ENCODE measurements at regions not wholly inside any gene's neighbourhood (a gene's known extent, or its start where the extent isn't known, plus 50 kb on each side); places are given as distances from the start of the nearest gene placed in this dataset.

DNA sequence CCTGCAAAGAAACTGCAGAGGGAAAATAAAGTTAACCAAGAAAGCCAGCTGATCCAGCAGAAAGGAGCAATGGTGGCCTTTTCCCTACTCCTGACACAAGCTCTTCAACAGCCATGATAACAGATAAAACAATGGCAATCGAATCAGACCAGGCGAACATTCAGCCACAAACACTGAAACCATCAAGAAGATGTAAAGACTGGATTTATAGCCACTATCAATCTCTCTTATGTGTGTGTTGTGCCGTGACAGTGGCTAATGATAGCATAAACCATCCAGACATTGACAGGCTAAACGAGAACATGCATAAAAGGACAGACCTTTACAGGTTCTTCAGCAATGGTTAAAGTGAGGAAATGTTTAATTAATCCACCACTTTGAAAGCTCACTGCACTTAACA, 78.1 kb upstream of the RAB4A start:
- no peak for DNase-seq

DNA sequence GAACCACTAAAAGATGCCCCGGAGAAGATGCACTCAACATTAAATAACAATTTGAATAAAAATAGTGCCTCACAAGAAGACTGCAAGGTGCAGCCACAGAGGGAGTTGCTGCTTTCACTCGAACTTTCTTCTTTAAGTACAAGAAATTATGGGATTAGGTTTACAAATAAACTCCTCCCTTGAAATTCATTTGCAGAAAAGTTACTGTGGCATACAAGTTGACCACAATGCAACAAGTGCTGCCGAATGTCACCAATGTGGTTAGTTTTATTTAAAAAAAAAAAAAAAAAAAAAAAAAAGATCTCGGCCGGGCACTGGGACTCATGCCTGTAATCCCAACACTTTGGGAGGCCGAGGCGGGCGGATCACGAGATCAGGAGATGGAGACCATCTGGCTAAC, 76.8 kb upstream of the RAB4A start:
- no peak for DNase-seq

DNA sequence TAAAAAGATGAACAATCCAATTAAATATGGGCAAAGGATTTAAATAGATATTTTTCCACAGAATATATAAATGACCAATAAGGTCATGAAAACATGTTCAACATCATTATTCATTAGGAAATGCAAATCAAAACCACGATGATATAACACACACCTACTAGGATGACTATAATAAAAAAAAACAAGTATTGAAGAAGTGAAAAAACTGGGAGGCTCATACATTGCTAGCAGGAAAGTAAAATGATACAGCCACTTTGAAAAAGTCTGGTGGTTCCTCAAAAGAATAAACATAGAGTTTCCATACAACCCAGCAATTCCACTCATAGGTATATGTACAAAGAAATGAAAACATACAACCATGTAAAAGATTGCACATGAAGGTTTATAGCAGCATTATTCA, 75.7 kb upstream of the RAB4A start:
- no peak for DNase-seq

DNA sequence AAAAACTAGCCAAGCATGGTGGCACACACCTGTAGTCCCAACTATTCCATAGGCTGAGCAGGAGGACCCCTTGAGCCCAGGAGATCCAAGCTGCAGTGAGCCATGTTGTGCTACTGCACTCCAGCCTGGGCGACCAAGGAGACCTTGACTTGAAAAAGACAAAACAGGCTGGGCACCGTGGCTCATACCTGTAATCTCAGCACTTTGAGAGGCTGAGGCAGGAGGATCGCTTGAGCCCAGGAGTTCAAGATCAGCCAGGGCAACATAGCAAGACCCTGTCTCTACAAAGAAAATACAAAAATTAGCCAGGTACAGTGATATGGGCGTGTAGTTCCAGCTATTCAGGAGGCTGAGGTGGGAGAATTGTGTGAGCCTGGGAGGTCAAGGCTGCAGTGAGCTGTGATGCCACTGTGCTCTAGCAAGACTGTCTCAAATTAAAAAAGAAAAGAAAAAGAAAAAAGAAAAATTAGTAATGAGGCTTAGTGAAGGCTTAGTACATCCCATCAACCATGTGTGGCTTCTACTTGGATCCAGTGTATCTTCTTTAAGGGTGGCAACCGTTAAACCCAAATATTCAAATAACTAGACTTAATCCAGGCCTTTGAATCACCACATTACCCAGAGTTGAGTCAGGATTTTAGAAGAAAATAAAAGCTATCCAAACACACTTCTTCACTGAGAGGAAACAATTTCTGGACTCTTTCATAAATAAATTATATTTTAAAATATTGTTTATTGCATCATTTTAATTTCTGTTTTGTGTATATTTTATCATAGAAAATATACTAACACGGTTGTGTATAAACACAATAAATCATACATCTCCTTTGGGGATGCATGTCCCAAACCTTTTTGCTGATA, 74.3 kb upstream of the RAB4A start:
- no peak for DNase-seq

DNA sequence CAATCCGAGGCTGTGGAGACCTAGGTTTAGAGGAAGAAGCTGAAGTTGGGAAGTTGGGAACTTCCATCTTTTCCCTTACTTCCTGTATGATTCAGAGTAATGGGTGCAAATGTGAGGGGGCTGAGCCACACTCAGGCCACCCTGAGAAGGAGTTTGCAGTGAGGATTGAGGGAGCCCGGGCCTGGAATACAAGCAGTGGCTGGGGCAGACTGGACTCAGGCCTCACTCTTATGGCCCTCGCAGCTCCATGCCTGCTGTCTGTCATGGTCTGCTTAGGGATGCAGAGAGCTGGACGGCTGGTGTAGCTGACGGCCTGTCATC, 73.7 kb upstream of the RAB4A start:
- DNase-seq, result no peak

DNA sequence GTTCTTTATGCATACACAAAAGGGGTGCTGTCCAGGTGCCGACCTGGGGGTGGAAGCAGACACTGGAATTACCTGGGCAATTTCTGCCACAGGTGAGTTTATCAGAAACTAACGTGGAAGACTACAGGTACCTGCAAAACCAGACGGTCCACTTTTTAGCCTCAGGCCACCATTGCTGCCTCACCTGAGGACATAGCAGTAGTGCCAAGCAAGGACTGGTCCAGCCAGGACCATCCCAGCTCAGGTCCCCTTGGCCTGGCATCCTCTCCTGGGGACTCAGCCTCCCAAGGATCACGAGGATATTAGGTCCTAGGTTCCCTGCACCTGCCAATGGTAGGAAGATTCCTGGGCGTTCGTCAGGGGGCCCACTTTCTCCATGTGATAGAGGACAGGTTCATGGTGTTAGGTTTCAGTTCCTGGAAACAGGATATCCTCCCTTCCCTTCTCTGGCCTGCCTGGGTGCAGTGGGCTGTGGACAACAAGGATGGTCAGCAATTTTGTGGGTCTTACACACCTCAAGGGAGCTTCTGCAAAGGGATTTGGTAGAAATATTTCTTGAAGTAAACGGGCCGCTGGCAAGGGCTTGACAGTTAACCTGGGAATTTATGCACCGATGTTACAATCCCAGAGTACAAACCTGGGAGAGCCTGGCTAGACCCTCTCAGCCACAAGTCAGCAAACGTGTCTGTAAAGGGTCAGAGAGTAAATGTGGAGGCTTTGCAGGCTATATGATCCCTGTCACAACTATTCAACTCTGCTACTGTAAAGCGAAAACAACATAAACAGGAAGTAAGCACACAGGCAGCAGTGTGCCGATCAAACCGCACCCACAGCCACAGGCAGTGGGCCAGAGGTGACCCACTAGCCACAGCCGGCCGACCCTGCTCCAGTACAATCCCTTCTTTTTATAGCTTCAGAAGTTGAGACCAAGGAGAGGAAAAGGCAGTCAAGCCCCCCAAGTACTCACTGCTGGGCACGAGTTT, 71.4 kb upstream of the RAB4A start:
- DNase-seq, result no peak

DNA sequence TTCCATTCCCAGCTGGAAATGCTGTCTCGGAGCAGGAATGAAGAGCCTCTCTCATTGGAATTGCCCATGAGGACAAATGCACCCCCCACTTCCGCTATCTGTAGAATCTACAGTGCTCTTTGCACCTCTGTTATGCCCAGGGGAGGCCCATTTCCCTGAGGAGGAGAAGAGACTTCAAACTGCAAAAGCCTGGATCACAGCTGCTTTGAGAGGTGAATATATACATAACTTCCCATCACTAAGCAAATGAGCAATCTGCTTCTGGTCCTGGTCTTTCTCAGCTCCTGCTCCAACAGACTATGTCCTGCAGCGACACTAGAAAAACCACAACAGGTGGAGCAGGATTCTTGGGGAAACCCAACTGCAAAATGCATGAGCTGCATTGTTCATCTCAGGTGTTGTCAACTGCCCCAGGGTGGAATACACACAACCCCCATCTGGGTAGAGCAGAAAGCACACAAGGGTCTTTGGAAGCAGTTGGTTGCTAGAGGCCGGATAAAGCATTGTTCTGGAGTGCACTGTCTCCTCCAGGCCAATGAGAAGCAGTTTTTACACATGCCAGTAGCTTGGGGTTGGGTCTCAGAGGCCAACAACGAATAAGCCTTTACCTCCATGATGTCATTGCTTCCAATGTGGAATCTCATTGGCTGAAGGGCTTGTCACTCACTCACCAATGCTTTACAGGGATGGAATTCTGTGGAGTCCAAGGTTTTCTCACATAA, 67.7 kb upstream of the RAB4A start:
- peak; percentile 37 for DNase-seq

DNA sequence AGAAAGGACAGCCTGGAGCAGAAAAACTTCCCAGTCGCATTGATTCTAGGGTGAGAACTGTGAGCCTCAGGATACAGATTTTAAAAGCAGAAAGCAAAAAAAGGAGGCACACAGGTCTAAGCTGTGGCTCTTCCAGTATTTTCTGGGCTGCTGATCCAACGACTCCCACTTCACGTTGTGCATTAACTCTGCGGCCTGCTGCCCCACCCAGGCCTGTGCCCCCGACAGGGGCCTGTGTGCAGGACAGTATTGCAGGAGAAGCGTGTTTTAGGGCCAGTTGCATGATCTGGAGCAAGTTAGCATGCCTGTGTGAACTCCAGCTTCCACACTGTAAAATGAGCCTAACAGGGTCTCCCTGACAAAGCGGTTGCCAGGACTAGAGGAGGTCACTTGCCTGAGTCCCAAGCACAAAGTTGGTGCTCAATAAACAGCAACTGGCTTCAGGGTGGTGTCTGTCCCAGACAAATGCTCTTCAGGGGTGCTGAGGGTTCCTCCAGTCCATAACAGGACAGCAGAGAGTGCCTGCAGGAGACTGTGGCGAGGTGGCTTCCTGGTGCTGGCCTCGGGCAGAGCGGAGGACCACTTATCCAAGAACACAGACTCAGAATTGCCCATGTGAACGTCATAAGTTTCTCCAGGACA, 66.8 kb upstream of the RAB4A start:
- DNase-seq, result no peak

DNA sequence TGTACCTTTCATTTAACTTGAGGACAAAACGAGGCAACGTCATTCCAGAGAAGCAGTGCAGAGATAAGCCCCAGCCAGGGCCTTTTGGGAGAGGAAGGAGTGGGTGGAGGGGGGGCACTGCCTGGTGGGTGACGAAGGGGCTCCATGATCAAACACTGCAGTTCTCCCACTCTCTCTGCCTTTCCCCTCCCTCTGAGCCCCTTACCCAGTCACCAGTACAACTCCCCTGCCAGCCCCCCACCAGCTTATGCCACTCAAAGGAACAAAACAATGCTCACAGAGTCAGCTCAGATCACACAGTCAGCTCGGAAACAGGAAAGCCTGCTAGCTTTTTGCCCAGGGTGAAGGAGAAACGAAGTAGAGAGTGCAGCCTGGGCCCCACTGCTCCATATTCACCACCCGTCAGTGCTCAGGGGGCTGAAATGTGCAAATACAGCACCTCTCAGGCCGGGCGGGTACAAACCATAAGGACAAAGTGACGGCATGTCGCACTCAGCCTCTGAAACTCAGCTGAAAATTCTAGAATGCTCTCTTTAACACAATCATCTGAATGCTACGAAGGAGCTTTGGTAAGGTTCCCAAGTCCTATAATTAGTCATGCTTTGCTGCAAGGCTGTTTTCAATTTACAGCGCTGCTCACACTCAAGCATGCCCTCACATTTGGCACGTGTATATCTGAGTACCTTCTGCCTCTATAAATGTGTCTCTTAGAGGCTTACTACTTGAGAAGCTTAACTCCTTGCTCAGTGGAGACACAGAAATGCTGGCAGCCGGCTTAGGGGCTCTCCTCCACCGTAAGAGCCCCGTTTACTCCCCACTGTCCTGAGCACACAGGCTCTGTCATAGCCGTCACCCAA, 65.8 kb upstream of the RAB4A start:
- no peak for DNase-seq

DNA sequence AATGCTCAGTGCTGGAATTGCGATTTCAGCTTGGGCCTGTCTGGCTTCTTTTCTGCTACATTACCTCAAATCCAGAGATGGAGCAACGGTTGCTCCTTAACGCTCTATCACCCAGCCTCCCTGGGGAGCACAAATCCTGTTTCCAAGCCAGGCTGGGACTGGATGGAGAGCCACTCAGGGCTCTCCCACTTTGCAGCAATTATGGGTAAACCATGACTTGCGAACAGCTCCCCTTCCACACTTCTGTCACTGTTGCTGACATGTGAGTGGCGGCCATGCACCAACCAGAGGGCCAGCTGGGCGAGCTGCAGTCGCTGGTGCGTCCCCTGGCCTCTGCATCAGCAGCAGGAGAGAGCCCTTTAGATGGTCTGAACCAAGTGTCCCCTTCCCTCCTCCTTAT, 65.1 kb upstream of the RAB4A start:
- DNase-seq, result no peak

DNA sequence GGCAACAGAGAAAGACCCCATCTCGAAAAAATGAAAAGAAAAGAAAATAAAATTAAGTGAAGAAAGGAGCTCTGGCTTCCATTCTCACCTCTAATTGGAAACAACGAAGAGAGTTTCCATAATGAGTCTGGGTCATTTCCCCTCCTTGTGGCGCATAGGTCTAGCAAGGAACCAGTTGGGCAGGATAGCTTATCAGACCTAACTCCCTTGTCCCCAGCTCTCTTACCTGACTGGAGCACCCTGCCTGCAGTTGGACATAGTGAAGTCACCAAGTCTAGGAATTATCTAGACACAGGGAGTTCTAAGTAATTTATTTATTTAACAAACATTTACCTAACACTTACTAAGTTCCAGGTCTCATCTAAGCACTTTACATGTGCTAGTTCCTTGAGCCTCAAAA, 63.0 kb upstream of the RAB4A start:
- no peak for DNase-seq

DNA sequence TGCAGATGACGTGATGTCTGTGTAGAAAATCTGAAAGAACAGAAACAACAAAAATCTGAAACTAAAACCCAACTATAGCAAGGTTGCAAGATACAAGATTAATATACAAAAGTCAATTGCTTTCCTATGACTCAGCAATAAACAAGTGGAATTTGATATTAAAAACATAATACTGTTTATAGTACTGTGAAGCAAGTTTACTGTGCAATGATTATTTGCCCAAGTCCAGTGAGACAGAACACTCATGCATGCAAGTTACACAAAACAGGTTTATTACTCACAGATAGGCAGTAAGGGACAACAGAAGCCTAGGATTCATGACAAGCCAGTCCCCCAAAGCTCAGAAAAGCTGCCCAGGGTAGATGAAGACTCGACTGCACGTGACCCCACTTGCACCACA, 62.4 kb upstream of the RAB4A start:
- no peak for DNase-seq

DNA sequence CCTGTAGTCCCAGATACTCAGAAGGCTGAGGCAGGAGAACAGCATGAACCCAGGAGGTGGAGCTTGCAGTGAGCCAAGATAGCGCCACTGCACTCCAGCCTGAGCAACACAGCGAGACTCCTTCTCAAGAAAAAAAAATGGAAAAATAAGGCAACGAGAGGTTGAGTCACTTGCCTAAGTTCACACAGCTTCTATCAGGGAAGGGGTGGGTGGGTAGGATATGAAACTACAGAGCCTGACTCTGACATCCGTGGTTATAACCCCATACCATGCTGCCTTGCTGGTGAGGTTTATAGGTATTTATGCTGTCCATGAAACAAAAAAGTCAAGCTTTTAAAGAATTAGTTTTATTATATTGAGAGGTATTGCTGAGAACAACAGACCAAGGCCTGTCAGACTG, 61.5 kb upstream of the RAB4A start:
- no peak for DNase-seq

DNA sequence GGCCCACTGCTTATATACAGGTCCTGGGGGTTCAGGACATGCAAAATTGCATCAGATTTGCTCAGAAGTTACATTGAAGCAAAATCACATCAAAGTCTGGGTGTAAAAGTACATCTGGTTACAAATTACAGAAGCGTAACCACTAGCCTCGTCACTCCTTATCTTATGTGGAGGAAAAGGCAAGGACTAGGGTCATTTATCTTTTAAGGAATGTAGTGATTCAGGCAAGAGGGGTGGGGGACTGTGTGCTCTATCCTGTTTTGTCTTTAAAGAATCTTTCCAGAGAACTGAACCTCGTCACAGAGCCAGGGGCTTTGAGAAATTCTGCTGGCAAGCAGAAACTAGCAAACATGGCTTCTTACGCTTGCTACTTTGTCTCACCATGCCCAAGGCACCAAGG, 61.1 kb upstream of the RAB4A start:
- DNase-seq, result no peak

DNA sequence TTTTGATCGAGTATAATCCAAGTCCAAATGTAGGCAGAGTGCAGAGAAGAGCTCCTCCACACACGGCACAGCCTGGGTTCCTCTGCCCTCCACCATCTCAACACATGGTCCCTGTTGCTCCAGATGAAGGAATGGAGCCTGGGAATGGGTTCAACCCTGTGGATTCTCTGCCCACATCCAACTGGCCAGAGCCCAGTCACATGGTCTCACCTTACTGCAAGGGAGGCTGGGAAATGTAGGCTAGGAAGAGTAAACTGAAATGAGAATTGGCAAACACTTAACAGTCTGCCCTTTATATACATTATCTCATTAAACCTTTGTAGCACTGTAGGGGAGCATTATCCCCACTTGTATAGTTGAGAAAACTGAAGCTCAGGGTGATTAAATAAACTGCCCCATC, 60.1 kb upstream of the RAB4A start:
- DNase-seq, result no peak

DNA sequence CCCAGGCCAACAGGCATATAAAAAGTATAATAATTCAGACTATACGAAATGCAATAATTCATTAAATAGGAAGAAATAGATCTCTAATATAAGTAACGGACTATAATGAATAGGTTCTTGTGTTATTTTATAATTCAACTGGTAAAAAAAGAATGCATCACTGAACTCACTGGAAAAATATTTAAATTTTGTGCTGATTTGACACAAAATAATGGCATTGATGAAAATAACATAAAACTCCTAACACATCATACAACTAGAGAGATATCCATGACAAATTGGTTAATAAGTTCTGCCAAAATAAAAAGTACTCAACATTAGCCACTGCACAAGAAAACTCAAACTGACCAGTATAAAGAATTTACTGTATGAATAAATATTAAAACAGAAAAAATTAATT, 57.1 kb upstream of the RAB4A start:
- no peak for DNase-seq

DNA sequence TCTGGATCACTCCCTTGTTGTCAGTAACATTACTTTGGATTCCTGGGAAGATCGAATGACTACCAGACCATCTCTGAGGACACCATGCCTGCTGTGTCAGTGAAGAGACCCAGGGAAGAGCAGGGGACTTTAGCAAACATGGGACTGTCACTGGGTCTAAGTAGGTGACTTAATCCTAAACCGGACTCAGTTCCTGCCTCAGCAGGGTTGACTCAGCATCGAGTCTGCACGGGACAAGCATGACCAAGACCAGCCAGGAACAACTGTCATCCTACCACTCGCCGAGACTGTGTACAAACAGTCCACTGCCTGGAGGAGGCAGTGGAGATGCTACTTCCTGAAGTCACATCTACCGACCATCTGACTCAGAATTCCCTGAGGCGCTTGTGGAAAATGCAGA, 53.2 kb upstream of the RAB4A start:
- DNase-seq, result no peak

DNA sequence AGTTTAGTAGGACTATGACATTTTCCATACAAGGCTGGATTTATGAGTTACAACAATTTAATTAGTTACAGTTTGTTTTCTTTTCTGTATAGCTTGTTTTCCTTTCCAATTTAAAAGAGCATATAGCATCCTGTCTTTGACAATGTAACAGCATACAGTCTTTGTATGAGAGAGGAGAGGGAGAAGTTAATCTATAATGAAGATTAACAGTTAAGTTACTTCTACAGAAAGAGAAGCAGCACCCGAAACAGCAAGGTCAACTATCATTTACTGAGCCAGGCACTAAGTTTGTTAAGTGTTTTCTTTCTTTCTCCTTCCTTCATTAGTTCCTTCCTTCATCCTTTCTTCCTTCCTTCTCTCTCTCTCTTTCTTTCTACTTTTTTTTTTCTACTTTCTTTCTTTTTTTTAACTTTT, 52.3 kb upstream of the RAB4A start:
- no peak for DNase-seq

DNA sequence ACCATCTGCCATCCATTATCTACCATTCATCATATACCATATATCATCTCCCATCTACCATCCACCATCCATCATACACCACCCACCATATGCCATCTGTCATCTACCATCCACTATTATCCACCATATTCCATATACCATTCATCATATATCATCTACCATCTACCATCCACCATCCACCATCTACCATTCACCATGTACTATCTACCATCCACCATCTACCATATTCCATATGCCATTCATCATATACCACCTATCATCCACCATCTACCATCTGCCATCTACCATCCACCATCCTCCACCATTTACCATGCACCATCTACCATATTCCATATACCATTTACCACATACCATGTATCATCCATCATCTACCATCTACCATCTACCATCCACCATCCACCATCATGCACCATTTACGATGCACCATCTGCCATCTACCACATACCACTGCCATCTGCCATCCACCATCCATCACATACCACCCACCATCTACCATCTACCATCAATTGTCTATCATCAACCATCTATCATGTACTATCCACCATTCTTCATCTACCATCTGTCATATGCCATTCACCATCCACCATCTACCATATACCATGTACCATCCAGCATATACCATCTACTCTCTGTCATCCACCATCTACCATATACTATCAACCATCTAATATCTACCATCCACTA, 50.6 kb upstream of the RAB4A start:
- DNase-seq, result no peak

DNA sequence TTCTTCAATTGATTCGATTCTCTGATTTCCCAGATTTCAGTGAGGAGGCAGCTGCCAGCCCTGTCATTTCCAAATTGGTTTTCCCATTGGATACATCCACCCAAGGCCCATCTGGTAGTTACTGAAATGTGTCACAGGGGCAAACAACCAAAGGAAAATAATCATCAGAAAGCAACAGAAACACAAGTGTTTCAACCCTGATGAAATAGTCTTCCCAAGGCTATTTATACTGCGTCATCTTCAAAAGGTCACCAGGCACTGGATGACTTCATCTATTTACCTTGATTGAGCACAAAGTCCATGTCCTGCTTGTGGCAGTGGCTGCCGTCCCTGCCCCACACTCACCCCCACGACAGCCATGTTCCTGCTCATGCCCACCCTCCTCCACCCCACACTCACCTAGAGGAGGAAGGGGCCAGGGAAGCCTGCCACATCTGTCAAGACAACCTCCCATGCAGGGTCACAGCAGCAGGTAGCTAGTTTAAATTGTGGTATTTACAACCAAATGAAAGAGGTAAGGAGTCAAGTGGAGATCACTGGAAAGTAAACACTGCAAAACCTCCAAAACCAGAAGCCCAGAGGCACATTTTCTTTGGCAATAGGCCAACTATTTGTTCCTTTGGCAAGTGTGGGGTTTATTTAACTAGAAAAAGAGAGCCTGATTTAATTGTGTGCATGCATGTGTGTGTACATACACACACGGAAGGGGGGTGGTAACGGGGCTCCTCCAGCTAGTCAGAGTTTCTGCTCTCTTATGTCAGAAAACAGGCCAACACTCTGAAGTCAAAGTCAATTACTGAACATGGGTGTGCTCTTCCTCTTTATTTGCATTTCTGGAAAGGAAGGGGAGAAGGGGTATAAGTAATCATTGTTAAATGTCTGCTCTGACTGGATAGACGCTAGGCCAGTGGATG, 49.5 kb upstream of the RAB4A start:
- peak; percentile 19 for DNase-seq
